A673 (cell line): ENCODE measurements at regions not wholly inside any gene's neighbourhood (a gene's known extent, or its start where the extent isn't known, plus 50 kb on each side); places are given as distances from the start of the nearest gene placed in this dataset.

Experiments
- BruUV-seq: library from RNA; stranded (reverse); fragments of 400-500 nt; replicated peaks from 2 replicates; lab custom pipeline; 2021; lab: Mats Ljungman, UMichigan
- CTCF ChIA-PET: fragments of 300-600 bp; sonication (Branson Sonifier 250); formaldehyde crosslinking; loops from one replicate; lab custom pipeline; 2022; ENCODE audit warnings: antibody characterized with exemption; lab: Charles Lee
- POLR2A ChIA-PET: fragments of 300-600 bp; sonication (Branson Sonifier 250); formaldehyde crosslinking; loops from one replicate; lab custom pipeline; 2022; ENCODE audit warnings: antibody characterized with exemption; ENCODE audit not compliant: low non-redundant PET; lab: Charles Lee
- DNase-seq: peaks from one replicate; pipeline ENCODE4 v3.0.0-alpha.2; 2015; ENCODE audit warnings: low spot score
- H3K27ac ChIP-seq: fragments of 200-600 bp; sonication (generic); 2 replicates; pipeline ENCODE4 v1.5.1; 2016; ENCODE audit warnings: mixed run types, low read depth, mild to moderate bottlenecking, mixed read lengths, antibody characterized with exemption, low read length; ENCODE audit not compliant: poor library complexity, severe bottlenecking
- H3K27me3 ChIP-seq: fragments of 200-600 bp; sonication (generic); replicated peaks from 2 replicates; pipeline ENCODE4 v1.6.1; 2017; ENCODE audit warnings: mixed run types, low read depth, mild to moderate bottlenecking, mixed read lengths, antibody characterized with exemption, low read length; ENCODE audit not compliant: insufficient read depth, poor library complexity
- H3K36me3 ChIP-seq: fragments of 200-600 bp; sonication (generic); 2 replicates; pipeline ENCODE4 v1.6.1; 2016; ENCODE audit warnings: mixed run types, mild to moderate bottlenecking, mixed read lengths, antibody characterized with exemption, low read length; ENCODE audit not compliant: insufficient read depth, poor library complexity, severe bottlenecking
- H3K4me1 ChIP-seq: fragments of 200-600 bp; sonication (generic); 2 replicates; pipeline ENCODE4 v1.6.1; 2017; ENCODE audit warnings: mixed run types, mild to moderate bottlenecking, mixed read lengths, antibody characterized with exemption, low read length; ENCODE audit not compliant: insufficient read depth, poor library complexity, severe bottlenecking
- H3K4me3 ChIP-seq: fragments of 200-600 bp; sonication (generic); 2 replicates; pipeline ENCODE4 v1.5.1; 2016; ENCODE audit warnings: low read depth, mixed run types, mild to moderate bottlenecking, mixed read lengths, low read length; ENCODE audit not compliant: poor library complexity, severe bottlenecking
- H3K9me3 ChIP-seq: fragments of 200-600 bp; sonication (generic); 2 replicates; pipeline ENCODE4 v1.6.1; 2016; ENCODE audit warnings: mixed run types, low read depth, mild to moderate bottlenecking, mixed read lengths, antibody characterized with exemption, low read length; ENCODE audit not compliant: poor library complexity, severe bottlenecking
- EZH2 ChIP-seq: fragments of 200-600 bp; sonication (generic); IDR thresholded peaks from 2 replicates; pipeline ENCODE4 v1.6.1; 2017; ENCODE audit warnings: borderline replicate concordance, low read depth, mild to moderate bottlenecking, mixed read lengths, antibody characterized with exemption, low read length; ENCODE audit not compliant: poor library complexity, severe bottlenecking
- intact Hi-C: fragments of 100-400 bp; cut with micrococcal nuclease; formaldehyde crosslinking; loops from one replicate; pipeline ENCODE4 v1.10.0; 2022; ENCODE audit not compliant: unreplicated experiment
- TF ChIP-seq, protein P1 (sequence below): fragments of 300-800, 200-600 bp; sonication (generic); conservative IDR thresholded peaks from 2 replicates; pipeline ENCODE4 v1.5.1; 2017; ENCODE audit warnings: low read depth, mild to moderate bottlenecking, antibody characterized with exemption, low read length, moderate library complexity, mixed read lengths

DNA sequence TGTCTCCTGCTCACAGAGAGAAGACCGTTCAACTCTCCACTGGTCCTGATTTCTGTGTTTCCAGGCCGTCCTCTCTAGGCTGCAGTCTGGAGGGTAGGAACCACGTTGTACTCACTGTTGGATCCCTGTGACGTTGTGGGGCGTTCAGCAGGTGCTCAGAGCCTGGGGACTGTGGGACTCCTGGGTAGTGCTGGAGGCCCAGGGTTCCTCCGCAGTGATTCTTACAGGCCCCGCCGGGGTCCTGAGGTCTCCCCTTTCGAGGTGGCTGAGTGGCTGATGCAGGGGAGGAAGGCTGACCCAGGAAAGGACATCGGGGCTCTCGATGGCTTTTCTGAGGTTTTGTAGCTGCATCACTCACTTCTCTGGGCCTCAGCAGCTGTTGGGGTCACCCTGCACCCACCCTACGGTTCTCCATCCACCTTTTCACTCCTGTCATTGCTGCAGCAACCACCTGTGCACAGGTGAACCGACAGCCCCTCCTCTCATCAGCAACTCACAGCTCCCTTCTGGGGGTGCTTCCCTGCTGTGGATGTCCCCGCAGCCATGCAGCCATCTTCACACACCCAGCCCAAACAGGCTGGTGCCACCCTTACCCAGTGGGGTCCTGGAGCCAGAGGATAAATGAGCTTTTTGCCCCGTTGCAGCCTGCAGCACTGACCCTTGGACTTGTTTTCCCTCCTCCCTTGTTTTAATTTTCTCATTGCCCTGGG, 169.6 kb upstream of the HDAC4 start:
- no peak for DNase-seq
- TF ChIP-seq, protein P1, sequence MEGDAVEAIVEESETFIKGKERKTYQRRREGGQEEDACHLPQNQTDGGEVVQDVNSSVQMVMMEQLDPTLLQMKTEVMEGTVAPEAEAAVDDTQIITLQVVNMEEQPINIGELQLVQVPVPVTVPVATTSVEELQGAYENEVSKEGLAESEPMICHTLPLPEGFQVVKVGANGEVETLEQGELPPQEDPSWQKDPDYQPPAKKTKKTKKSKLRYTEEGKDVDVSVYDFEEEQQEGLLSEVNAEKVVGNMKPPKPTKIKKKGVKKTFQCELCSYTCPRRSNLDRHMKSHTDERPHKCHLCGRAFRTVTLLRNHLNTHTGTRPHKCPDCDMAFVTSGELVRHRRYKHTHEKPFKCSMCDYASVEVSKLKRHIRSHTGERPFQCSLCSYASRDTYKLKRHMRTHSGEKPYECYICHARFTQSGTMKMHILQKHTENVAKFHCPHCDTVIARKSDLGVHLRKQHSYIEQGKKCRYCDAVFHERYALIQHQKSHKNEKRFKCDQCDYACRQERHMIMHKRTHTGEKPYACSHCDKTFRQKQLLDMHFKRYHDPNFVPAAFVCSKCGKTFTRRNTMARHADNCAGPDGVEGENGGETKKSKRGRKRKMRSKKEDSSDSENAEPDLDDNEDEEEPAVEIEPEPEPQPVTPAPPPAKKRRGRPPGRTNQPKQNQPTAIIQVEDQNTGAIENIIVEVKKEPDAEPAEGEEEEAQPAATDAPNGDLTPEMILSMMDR, result no peak
- no peak for TF ChIP-seq EZH2
- Histone ChIP-seq H3K27ac (no peak overlapping the region), H3K4me3 (no peak overlapping the region), H3K36me3 (no peaks in the 10 kb centered on the region), H3K27me3 (peaks cover 36% of the 10 kb centered on the region), H3K9me3 (no peaks in the 10 kb centered on the region), H3K4me1 (no peaks in the 10 kb centered on the region)
- ChIA-PET CTCF (no interaction called here), POLR2A (no interaction called here)
- intact Hi-C loops, result no loop called here
- no TSS peak for BruUV-seq

- H3K27ac ChIP-seq, result no peak overlapping the region
- peaks cover 36% of the 10 kb centered on the region for H3K27me3 ChIP-seq
- no peaks in the 10 kb centered on the region for H3K4me1 ChIP-seq
- H3K36me3 ChIP-seq, result no peaks in the 10 kb centered on the region
- no peaks in the 10 kb centered on the region for H3K9me3 ChIP-seq
- no TSS peak for BruUV-seq
- no peak overlapping the region for H3K4me3 ChIP-seq
- ChIA-PET POLR2A (no interaction called here), CTCF (no interaction called here)
- intact Hi-C loops, result no loop called here
- no peak for DNase-seq
- TF ChIP-seq EZH2, result no peak
- TF ChIP-seq, protein P1, result no peak
Observed at GRCh38 chr2:239569401-239570090, 168.7 kb upstream of the HDAC4 start.

DNA sequence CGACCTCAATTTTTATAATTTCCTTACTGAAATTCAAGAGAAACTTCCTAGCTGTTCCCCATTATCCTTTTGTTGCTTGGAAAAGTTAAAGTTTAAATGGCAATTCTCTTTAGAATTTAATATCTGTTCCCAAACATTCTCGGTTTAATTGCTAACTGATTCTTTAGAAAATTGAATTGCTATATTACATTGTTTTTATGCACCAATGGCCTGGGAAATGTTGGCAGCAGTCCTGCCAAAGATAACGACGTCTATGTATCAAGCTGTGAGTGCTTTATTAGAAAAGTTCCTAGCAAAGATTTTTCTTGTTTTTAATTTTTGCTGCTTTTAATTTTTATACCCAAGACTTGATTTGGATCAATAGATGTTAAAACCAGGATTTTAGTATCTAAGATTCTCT, 167.8 kb upstream of the HDAC4 start:
- H3K4me3 ChIP-seq, result no peak overlapping the region
- intact Hi-C loops, result no loop called here
- DNase-seq, result no peak
- no peaks in the 10 kb centered on the region for H3K36me3 ChIP-seq
- ChIA-PET POLR2A (no interaction called here), CTCF (no interaction called here)
- TF ChIP-seq, protein P1, result no peak
- TF ChIP-seq EZH2, result no peak
- H3K27ac ChIP-seq, result no peak overlapping the region
- peaks cover 36% of the 10 kb centered on the region for H3K27me3 ChIP-seq
- H3K4me1 ChIP-seq, result no peaks in the 10 kb centered on the region
- no TSS peak for BruUV-seq
- no peaks in the 10 kb centered on the region for H3K9me3 ChIP-seq
